T-cell (primary cell): ENCODE measurements at regions not wholly inside any gene's neighbourhood (a gene's known extent, or its start where the extent isn't known, plus 50 kb on each side); places are given as distances from the start of the nearest gene placed in this dataset.

Experiments used
- ATAC-seq, 4 experiments: fragments of 200-7000 bp in 3 of 4; fragments of 150-1000 bp in 1 of 4; cut with Tn5 transposase; replicated peaks in 1 of 4; 1 replicate in 3 of 4; 2 replicates in 1 of 4; pipeline ENCODE4 v1.10.0; 2021; ENCODE audit warnings: moderate library complexity in 3 of 4, mild to moderate bottlenecking in 2 of 4, moderate number of reproducible peaks in 1 of 4
- CTCF ChIA-PET, 2 donors: fragments of 300-600 bp; sonication (Branson Sonifier 250); formaldehyde crosslinking; loops; one replicate each; lab custom pipeline; 2022; ENCODE audit warnings: antibody characterized with exemption in 2 of 2; lab: Charles Lee
- POLR2A ChIA-PET, 2 donors: fragments of 300-600 bp; sonication (Branson Sonifier 250); formaldehyde crosslinking; loops; one replicate each; lab custom pipeline; 2022; ENCODE audit warnings: antibody characterized with exemption in 2 of 2; lab: Charles Lee
- DNase-seq, 35 experiments: peaks; one replicate each; pipeline versions ENCODE4 v3.0.0 to v3.0.0-alpha.2; 2013 to 2023
- H3K27ac ChIP-seq: one replicate; pipeline ENCODE4 v1.5.1; 2013; ENCODE audit warnings: low read length
- H3K27me3 ChIP-seq, 2 experiments: replicated peaks in 1 of 2; 1 replicate in 1 of 2; 2 replicates in 1 of 2; pipeline versions ENCODE4 v1.6.1 to v1.7.0; 2013; ENCODE audit warnings: low read length in 1 of 2, mixed read lengths in 1 of 2; ENCODE audit not compliant: control insufficient read depth in 2 of 2, insufficient read depth in 2 of 2; ENCODE audit errors: extremely low read depth in 1 of 2
- H3K36me3 ChIP-seq, 2 donors: 1 replicate in 1 of 2; 2 replicates in 1 of 2; pipeline versions ENCODE4 v1.6.1 to v1.7.0; 2013; ENCODE audit warnings: low read length in 1 of 2; ENCODE audit not compliant: control insufficient read depth in 2 of 2, insufficient read depth in 1 of 2; ENCODE audit errors: extremely low read depth in 1 of 2
- H3K4me1 ChIP-seq, 2 experiments: 1 replicate in 1 of 2; 2 replicates in 1 of 2; pipeline versions ENCODE4 v1.6.1 to v1.7.0; 2013; ENCODE audit warnings: low read length in 2 of 2, mixed read lengths in 1 of 2; ENCODE audit not compliant: insufficient read depth in 2 of 2, control insufficient read depth in 1 of 2; ENCODE audit errors: extremely low read depth in 1 of 2
- H3K4me3 ChIP-seq, 2 donors: 1 replicate in 1 of 2; 2 replicates in 1 of 2; pipeline versions ENCODE4 v1.5.1 to v1.7.0; 2013; ENCODE audit warnings: mild to moderate bottlenecking in 2 of 2, low read length in 1 of 2, moderate library complexity in 1 of 2; ENCODE audit not compliant: control insufficient read depth in 1 of 2; ENCODE audit errors: extremely low read depth in 1 of 2
- H3K9me3 ChIP-seq: 2 replicates; pipeline ENCODE4 v1.7.0; 2013
- H3K27ac Mint-ChIP-seq, 2 donors: one replicate each; pipeline ENCODE4 v1.8.0; 2020 to 2021; ENCODE audit warnings: mild to moderate bottlenecking in 2 of 2, mixed read lengths in 2 of 2
- H3K27me3 Mint-ChIP-seq, 2 donors: one replicate each; pipeline ENCODE4 v1.8.0; 2021 to 2022; ENCODE audit warnings: mixed read lengths in 2 of 2
- H3K36me3 Mint-ChIP-seq: one replicate; pipeline ENCODE4 v1.8.0; 2021; ENCODE audit warnings: mixed read lengths
- H3K4me1 Mint-ChIP-seq, 3 donors: one replicate each; pipeline ENCODE4 v1.8.0; 2020 to 2022; ENCODE audit warnings: mixed read lengths in 3 of 3, mild to moderate bottlenecking in 1 of 3
- H3K4me3 Mint-ChIP-seq, 3 donors: one replicate each; pipeline ENCODE4 v1.8.0; 2020 to 2022; ENCODE audit warnings: mild to moderate bottlenecking in 3 of 3, mixed read lengths in 3 of 3, moderate library complexity in 3 of 3
- H3K9me3 Mint-ChIP-seq, 3 donors: one replicate each; pipeline ENCODE4 v1.8.0; 2020 to 2022; ENCODE audit warnings: mixed read lengths in 3 of 3
- WGBS: methylation state at CpG from one replicate; pipeline ENCODE4 v1.1.5; 2013; ENCODE audit warnings: missing lambda C conversion rate; ENCODE audit not compliant: insufficient coverage; 5-methylcytosine and 5-hydroxymethylcytosine counted together

DNA sequence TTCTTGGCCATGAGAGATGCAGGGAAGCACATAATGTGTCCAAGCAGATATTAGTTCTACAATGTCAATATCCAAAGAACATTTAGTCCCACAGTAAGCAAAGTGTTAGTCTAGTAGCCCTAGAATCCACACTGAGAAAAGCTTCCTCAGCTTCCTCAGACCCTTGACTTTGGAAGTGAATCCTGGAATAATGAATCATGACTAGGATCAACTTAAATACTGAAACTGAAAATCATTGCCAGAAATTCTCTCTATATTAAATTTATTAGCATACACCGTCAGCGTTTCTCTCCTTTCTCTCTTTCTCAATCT is 356.9 kb upstream of the ACVR2A start:
- WGBS = no CpG with 5 or more reads among the region's 2 CpGs
- no peaks in the 10 kb centered on the region for H3K36me3 ChIP-seq
- ChIA-PET CTCF (interaction anchor here in 1 of 2 donors (0.6 kb wide), 1 partner anchor 16 kb away, joined by 7 read pairs; no protein-coding TSS in a partner anchor), POLR2A (no interaction called here)
- H3K4me1 ChIP-seq = peaks cover 3 to 18% of the 10 kb centered on the region in 2 experiments
- peaks cover 26 to 43% (median 30%) of the 10 kb centered on the region in 3 donors for H3K4me1 Mint-ChIP-seq
- no peak for DNase-seq
- H3K4me3 ChIP-seq = no peak overlapping the region
- H3K27ac ChIP-seq = no peak overlapping the region
- ATAC-seq = no peak
- no peak overlapping the region for H3K4me3 Mint-ChIP-seq
- no peaks in the 10 kb centered on the region for H3K27me3 ChIP-seq
- no peaks in the 10 kb centered on the region for H3K27me3 Mint-ChIP-seq
- H3K9me3 Mint-ChIP-seq = peaks cover 0 to 4% (median 2%) of the 10 kb centered on the region in 3 donors
- H3K9me3 ChIP-seq = no peaks in the 10 kb centered on the region
- no peaks in the 10 kb centered on the region for H3K36me3 Mint-ChIP-seq
- H3K27ac Mint-ChIP-seq = no peak overlapping the region

DNA sequence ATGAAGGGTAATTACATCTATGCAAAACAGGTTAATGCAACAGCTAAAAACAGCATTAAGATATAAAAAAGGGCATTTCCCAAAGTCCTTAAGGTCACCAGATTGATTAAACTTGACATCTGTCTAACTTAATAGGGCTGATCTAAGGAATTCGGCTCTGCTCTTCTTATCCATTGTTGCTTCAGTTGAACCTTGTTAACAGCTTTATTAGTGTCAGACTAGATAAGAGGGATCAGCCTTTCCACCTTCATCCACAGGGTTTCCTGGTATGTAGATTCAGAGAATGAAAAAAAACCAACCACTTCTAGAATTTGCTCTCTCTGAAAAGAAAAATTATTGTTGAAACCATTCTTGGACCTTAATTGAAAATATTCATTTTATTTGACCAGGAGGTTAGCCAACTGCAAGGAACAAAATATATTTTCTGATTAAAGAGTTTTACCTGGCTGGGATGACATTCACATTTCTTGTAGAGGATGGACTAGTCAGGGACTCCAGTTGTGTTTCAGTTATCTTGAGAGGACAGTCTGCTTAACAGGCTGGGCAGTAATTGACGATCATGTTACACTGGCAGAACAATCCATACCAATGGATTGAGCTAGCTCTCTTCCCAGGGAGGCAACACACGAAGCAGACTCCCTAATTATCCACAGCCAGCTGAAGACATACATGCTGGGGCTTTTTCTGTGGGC is 357.4 kb upstream of the ACVR2A start:
- H3K9me3 ChIP-seq = no peaks in the 10 kb centered on the region
- no CpG with 5 or more reads among the region's 3 CpGs for WGBS
- no peak overlapping the region for H3K4me3 ChIP-seq
- H3K27ac ChIP-seq = no peak overlapping the region
- DNase-seq (no peak), ATAC-seq (no peak)
- no peak overlapping the region for H3K4me3 Mint-ChIP-seq
- H3K36me3 Mint-ChIP-seq = no peaks in the 10 kb centered on the region
- peaks cover 26 to 39% (median 27%) of the 10 kb centered on the region in 3 donors for H3K4me1 Mint-ChIP-seq
- peaks cover 3 to 18% of the 10 kb centered on the region in 2 experiments for H3K4me1 ChIP-seq
- H3K36me3 ChIP-seq = no peaks in the 10 kb centered on the region
- H3K27ac Mint-ChIP-seq = no peak overlapping the region
- POLR2A ChIA-PET = no interaction called here
- no peaks in the 10 kb centered on the region for H3K27me3 ChIP-seq
- H3K27me3 Mint-ChIP-seq = no peaks in the 10 kb centered on the region
- peaks cover 0 to 4% (median 2%) of the 10 kb centered on the region in 3 donors for H3K9me3 Mint-ChIP-seq
- CTCF ChIA-PET = interaction anchor here in 1 of 2 donors (0.6 kb wide), 1 partner anchor 16 kb away, joined by 7 read pairs; no protein-coding TSS in a partner anchor

DNA sequence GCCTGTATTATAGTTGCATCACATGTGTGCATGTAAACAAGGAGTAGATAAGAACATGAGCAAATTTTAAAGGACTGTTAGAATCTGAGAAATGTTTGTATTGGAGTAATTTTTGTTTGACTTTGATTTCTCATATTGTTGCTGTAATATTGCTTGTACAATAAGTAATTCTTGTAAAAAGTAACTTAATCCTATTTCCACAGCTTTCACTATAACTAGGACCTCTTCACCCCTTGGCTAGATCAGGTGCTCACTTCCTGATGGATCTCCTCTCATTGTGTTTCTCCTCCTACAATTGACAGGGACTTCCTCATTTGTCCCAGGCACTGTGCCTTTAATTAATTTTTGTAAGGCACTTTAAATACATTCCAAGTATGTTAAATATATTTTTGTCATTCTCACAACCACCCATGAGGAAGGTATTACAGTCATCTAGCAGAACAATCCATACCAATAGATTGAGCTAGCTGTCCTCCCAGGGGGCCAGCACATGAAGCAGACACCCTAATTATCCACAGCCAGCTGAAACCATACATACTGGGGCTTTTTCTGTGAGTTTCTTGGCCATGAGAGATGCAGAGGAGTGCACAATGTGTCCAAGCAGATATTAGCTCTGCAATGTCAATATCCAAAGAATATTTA is 359.5 kb upstream of the ACVR2A start:
- Mint-ChIP-seq H3K27ac (no peak overlapping the region), H3K36me3 (no peaks in the 10 kb centered on the region), H3K9me3 (no peaks in the 10 kb centered on the region), H3K27me3 (no peaks in the 10 kb centered on the region), H3K4me3 (no peak overlapping the region), H3K4me1 (peaks cover 9 to 21% (median 10%) of the 10 kb centered on the region in 3 donors)
- Histone ChIP-seq H3K9me3 (no peaks in the 10 kb centered on the region), H3K27ac (no peak overlapping the region), H3K4me3 (no peak overlapping the region), H3K27me3 (no peaks in the 10 kb centered on the region), H3K4me1 (peaks cover 0 to 5% of the 10 kb centered on the region in 2 experiments), H3K36me3 (no peaks in the 10 kb centered on the region)
- ATAC-seq = no peak
- no peak for DNase-seq
- CTCF ChIA-PET = no interaction called here
- POLR2A ChIA-PET = no interaction called here

DNA sequence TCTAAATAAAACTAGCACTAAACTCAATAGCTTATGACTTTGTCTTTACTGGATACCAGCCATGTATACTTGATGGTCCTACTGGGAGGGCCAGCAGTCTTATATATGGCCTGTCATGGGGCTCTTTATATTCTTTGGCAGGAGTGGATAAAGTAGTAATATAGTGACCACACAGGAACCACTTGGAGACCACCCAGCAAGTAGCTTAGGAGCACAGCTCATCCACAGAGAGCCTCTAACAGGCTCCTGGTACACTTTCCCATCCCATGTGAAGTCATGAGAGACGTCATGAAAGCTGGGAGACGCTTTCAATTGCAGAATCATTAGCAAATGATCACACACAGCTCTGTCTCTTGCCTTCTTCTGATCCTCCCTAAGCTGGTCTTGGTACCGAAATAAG is 360.9 kb upstream of the ACVR2A start:
- H3K27ac ChIP-seq = no peak overlapping the region
- H3K27me3 ChIP-seq = no peaks in the 10 kb centered on the region
- 67% methylated on average over 3 of the region's 3 CpGs for WGBS
- Mint-ChIP-seq H3K9me3 (no peaks in the 10 kb centered on the region), H3K27me3 (no peaks in the 10 kb centered on the region), H3K27ac (no peak overlapping the region), H3K4me3 (no peak overlapping the region), H3K36me3 (no peaks in the 10 kb centered on the region), H3K4me1 (peaks cover 0 to 11% (median under 1%) of the 10 kb centered on the region in 3 donors)
- no peaks in the 10 kb centered on the region for H3K36me3 ChIP-seq
- no peak for DNase-seq
- ChIA-PET CTCF (no interaction called here), POLR2A (no interaction called here)
- H3K4me3 ChIP-seq = no peak overlapping the region
- ATAC-seq = no peak
- H3K4me1 ChIP-seq = no peaks in the 10 kb centered on the region
- H3K9me3 ChIP-seq = no peaks in the 10 kb centered on the region

DNA sequence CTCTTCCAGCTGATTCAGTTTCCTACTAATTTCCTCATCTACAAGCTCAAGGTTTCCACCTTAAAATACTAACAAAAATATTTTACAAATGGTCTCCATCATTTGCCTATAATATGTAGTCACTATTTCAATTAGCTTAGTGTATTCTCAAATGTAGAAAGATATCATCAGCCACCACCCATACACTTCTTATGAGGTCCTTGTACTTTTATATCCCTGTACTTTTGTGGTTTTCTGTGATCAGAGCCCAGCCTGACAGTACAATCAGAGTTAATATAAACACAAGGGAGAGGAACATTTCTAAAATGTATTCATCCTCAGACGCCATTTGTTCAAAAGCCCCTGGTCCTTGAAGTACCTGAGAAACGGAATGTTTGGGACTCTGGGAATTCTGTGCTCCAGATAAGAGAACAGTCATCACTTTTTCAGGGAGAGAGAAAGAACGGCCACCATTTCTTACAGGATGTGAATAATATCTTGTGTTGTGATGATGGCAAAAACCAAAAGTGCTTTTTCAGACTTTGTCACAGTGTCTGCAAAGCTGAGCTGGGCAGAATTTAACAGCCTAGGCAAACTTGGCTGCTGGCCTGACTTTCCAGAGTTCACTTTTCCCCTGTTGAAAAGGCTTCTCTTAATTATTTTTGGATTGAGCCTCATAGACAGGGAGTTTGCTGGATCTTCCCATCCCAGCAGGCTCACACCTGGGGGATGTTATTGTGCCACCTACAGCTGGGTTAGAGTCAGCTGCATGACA is 361.7 kb upstream of the ACVR2A start:
- H3K36me3 Mint-ChIP-seq = no peaks in the 10 kb centered on the region
- CTCF ChIA-PET = no interaction called here
- no peak for ATAC-seq

DNA sequence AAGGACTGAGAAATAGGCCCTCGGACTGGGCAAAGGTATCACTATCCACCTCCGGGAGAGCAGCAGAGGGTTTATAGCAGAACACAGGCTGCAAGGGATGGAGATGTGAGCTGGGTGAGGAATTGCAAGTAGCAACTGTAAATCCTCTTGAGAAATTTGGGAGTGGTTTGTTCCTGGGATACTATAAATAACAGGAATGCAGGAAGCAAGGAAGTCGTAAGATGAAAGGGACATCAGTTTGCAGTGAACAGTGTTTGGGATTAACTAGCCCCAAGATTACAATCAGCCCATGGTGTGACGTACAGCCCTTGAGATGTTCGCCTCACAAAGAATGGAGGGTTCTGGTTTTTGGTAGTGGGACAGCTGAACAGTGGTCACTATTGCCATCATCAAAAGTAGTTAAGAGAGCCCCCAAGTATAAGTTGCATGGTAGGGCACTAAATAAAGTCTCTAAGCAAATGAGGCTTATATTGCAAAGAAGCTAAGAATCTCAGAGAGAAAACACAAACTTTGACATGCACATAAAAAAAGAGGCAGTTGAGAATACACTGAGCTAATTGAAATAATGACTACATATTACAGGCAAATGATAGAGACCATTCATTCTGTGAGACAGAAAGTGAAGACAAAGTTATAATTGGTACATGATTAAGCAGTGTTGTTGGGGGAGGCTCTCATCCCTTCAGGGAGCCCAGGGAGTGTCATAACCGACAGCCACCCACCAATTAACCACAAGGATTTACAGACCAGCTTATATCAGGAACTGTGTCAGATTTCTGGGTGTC is 362.5 kb upstream of the ACVR2A start:
- no peaks in the 10 kb centered on the region for H3K36me3 ChIP-seq
- CTCF ChIA-PET = no interaction called here
- ATAC-seq (no peak), DNase-seq (no peak)
- no peaks in the 10 kb centered on the region for H3K9me3 ChIP-seq
- Mint-ChIP-seq H3K36me3 (no peaks in the 10 kb centered on the region), H3K9me3 (no peaks in the 10 kb centered on the region), H3K4me1 (peaks cover 0 to 2% (median 0%) of the 10 kb centered on the region in 3 donors), H3K27ac (no peak overlapping the region), H3K4me3 (no peak overlapping the region), H3K27me3 (no peaks in the 10 kb centered on the region)
- POLR2A ChIA-PET = no interaction called here
- WGBS = 86% methylated on average over 3 of the region's 6 CpGs
- no peak overlapping the region for H3K4me3 ChIP-seq
- H3K4me1 ChIP-seq = no peaks in the 10 kb centered on the region
- H3K27ac ChIP-seq = no peak overlapping the region
- no peaks in the 10 kb centered on the region for H3K27me3 ChIP-seq

More for the DNA sequence above, 361.7 kb upstream of the ACVR2A start:
- H3K9me3 ChIP-seq = no peaks in the 10 kb centered on the region
- no peaks in the 10 kb centered on the region for H3K27me3 ChIP-seq
- no peak overlapping the region for H3K27ac ChIP-seq
- WGBS = 71% methylated on average over 3 of the region's 3 CpGs
- H3K4me3 Mint-ChIP-seq = no peak overlapping the region
- no peak overlapping the region for H3K4me3 ChIP-seq
- H3K27ac Mint-ChIP-seq = no peak overlapping the region
- POLR2A ChIA-PET = no interaction called here
- no peak for DNase-seq
- peaks cover 0 to 5% (median 0%) of the 10 kb centered on the region in 3 donors for H3K4me1 Mint-ChIP-seq
- no peaks in the 10 kb centered on the region for H3K4me1 ChIP-seq
- H3K27me3 Mint-ChIP-seq = no peaks in the 10 kb centered on the region
- no peaks in the 10 kb centered on the region for H3K9me3 Mint-ChIP-seq
- no peaks in the 10 kb centered on the region for H3K36me3 ChIP-seq
